Prostate gland (tissue), 2 donors: ENCODE measurements at regions not wholly inside any gene's neighbourhood (a gene's known extent, or its start where the extent isn't known, plus 50 kb on each side); places are given as distances from the start of the nearest gene placed in this dataset.

Experiments
- DNase-seq: peaks from one replicate; pipeline ENCODE4 v3.0.0-alpha.2; 2019; ENCODE audit warnings: low spot score
- H3K27ac ChIP-seq, 2 donors: fragments of 200-600 bp; sonication (generic); 2 replicates each; pipeline ENCODE4 v1.5.1; 2017 to 2019
- H3K27me3 ChIP-seq: fragments of 200-600 bp; sonication (generic); replicated peaks from 2 replicates; pipeline ENCODE4 v1.5.1; 2019; ENCODE audit not compliant: insufficient read depth
- H3K36me3 ChIP-seq, 2 donors: fragments of 200-600 bp; sonication (generic); 1 replicate in 1 of 2; 2 replicates in 1 of 2; pipeline versions ENCODE4 v1.5.1 to v1.8.1; 2017 to 2019
- H3K4me1 ChIP-seq: fragments of 200-600 bp; sonication (generic); replicated peaks from 2 replicates; pipeline ENCODE4 v1.5.1; 2019
- H3K4me3 ChIP-seq, 2 donors: fragments of 200-600 bp; sonication (generic); 2 replicates each; pipeline ENCODE4 v1.5.1; 2017 to 2019
- H3K9me3 ChIP-seq: fragments of 200-600 bp; sonication (generic); 2 replicates; pipeline ENCODE4 v1.5.1; 2017
- CTCF ChIP-seq, 4 experiments: fragments of 200-600 bp in 2 of 4; fragments of 450-650 bp in 2 of 4; sonication (generic) in 2 of 4; IDR thresholded peaks; 1 replicate in 3 of 4; 2 replicates in 1 of 4; pipeline ENCODE4 v1.5.1; 2016 to 2019; ENCODE audit warnings: antibody characterized with exemption in 4 of 4, mild to moderate bottlenecking in 2 of 4, moderate library complexity in 2 of 4
- POLR2A ChIP-seq: fragments of 450-650 bp; IDR thresholded peaks from one replicate; pipeline ENCODE4 v1.6.1; 2016; ENCODE audit warnings: antibody characterized with exemption, mild to moderate bottlenecking
- POLR2AphosphoS5 ChIP-seq: sonication (generic); formaldehyde crosslinking; IDR thresholded peaks from one replicate; pipeline ENCODE4 v1.6.1; 2017; ENCODE audit warnings: antibody characterized with exemption
- WGBS: methylation state at CpG from one replicate; pipeline ENCODE4 v1.1.5; 2018; 5-methylcytosine and 5-hydroxymethylcytosine counted together
- intact Hi-C: fragments of 100-400 bp; cut with DNase I; formaldehyde crosslinking; loops from one replicate; pipeline ENCODE4 v1.14.2; 2022

- Histone ChIP-seq H3K27me3 (no peaks in the 10 kb centered on the region), H3K4me3 (no peak overlapping the region), H3K36me3 (no peaks in the 10 kb centered on the region), H3K4me1 (no peaks in the 10 kb centered on the region), H3K9me3 (no peaks in the 10 kb centered on the region), H3K27ac (no peak overlapping the region)
- DNase-seq = no peak
- intact Hi-C loops = no loop called here
- TF ChIP-seq CTCF (IDR thresholded peaks at IDR 0.05) (no peak), POLR2AphosphoS5 (no peak), POLR2A (no peak)
- 94% methylated on average over 1 of the region's 1 CpG for WGBS
These were observed 775.6 kb downstream of the LTN1 start for GRCh38 chr21:28216976-28217523.

GRCh38 chr21:28215214-28215954 is 777.3 kb downstream of the LTN1 start:
- Histone ChIP-seq H3K9me3 (no peaks in the 10 kb centered on the region), H3K36me3 (no peaks in the 10 kb centered on the region), H3K27me3 (no peaks in the 10 kb centered on the region), H3K4me3 (no peak overlapping the region), H3K27ac (no peak overlapping the region), H3K4me1 (no peaks in the 10 kb centered on the region)
- DNase-seq = no peak
- no peak for TF ChIP-seq POLR2AphosphoS5
- TF ChIP-seq POLR2A = no peak
- TF ChIP-seq CTCF (IDR thresholded peaks at IDR 0.05) = no peak
- intact Hi-C loops = no loop called here
- 70% methylated on average over 5 of the region's 5 CpGs for WGBS

GRCh38 chr21:28214786-28215185 is 777.9 kb downstream of the LTN1 start:
- H3K4me1 ChIP-seq = no peaks in the 10 kb centered on the region
- TF ChIP-seq POLR2A (no peak), CTCF (IDR thresholded peaks at IDR 0.05) (no peak), POLR2AphosphoS5 (no peak)
- H3K27ac ChIP-seq = no peak overlapping the region
- no peaks in the 10 kb centered on the region for H3K27me3 ChIP-seq
- no peaks in the 10 kb centered on the region for H3K36me3 ChIP-seq
- no peak for DNase-seq
- intact Hi-C loops = no loop called here
- no peaks in the 10 kb centered on the region for H3K9me3 ChIP-seq
- 76% methylated on average over 4 of the region's 4 CpGs for WGBS
- H3K4me3 ChIP-seq = no peak overlapping the region

- no peak for DNase-seq
- no peak for TF ChIP-seq POLR2A
- TF ChIP-seq POLR2AphosphoS5 = no peak
- no peak for TF ChIP-seq CTCF (IDR thresholded peaks at IDR 0.05)
- Histone ChIP-seq H3K27me3 (no peaks in the 10 kb centered on the region), H3K36me3 (no peaks in the 10 kb centered on the region), H3K4me1 (no peaks in the 10 kb centered on the region), H3K4me3 (no peak overlapping the region), H3K27ac (no peak overlapping the region), H3K9me3 (no peaks in the 10 kb centered on the region)
- intact Hi-C loops = no loop called here
- WGBS = 98% methylated on average over 3 of the region's 3 CpGs
These were observed 779.4 kb downstream of the LTN1 start for GRCh38 chr21:28213261-28213660.

- WGBS = 82% methylated on average over 2 of the region's 2 CpGs
- H3K4me1 ChIP-seq = no peaks in the 10 kb centered on the region
These were observed 780.6 kb downstream of the LTN1 start for GRCh38 chr21:28212061-28212460.

More at GRCh38 chr21:28212061-28212460, 780.6 kb downstream of the LTN1 start:
- Histone ChIP-seq H3K4me3 (no peak overlapping the region), H3K36me3 (no peaks in the 10 kb centered on the region), H3K9me3 (no peaks in the 10 kb centered on the region), H3K27me3 (no peaks in the 10 kb centered on the region), H3K27ac (no peak overlapping the region)
- intact Hi-C loops = no loop called here
- DNase-seq = no peak
- TF ChIP-seq POLR2AphosphoS5 (no peak), POLR2A (no peak), CTCF (IDR thresholded peaks at IDR 0.05) (no peak)
